HG03565 (cell line): ENCODE measurements at regions not wholly inside any gene's neighbourhood (a gene's known extent, or its start where the extent isn't known, plus 50 kb on each side); places are given as distances from the start of the nearest gene placed in this dataset.
"Not testable (repeated sequence)": the region's sequence is repeated elsewhere in the genome, so short reads cannot be mapped to it uniquely, and the experiment has no call there.

Experiments
- ATAC-seq: cut with Tn5 transposase; IDR thresholded peaks from one replicate; pipeline ENCODE4 v1.9.1; 2021; ENCODE audit warnings: mild to moderate bottlenecking, moderate library complexity; ENCODE audit not compliant: unreplicated experiment

DNA sequence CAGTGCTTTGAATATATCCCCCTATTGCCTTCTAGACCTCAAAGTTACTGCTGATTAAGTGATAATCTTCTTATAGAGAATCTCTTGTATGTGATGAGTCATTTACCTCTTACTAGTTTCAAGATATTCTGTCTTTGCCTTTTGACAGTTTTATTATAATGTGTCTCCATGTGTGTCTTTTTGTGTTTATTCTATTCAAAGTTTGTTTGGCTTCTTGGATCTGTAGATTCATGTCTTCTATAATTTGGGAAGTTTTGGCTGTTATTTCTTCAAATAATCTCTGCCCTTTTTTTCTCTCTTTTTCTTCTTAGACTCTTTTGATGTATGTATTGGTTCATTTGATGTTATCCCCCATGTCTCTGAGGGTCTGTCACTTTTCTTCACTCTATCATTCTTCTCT is 915.7 kb upstream of the GRIA3 start:
- ATAC-seq: no peak

DNA sequence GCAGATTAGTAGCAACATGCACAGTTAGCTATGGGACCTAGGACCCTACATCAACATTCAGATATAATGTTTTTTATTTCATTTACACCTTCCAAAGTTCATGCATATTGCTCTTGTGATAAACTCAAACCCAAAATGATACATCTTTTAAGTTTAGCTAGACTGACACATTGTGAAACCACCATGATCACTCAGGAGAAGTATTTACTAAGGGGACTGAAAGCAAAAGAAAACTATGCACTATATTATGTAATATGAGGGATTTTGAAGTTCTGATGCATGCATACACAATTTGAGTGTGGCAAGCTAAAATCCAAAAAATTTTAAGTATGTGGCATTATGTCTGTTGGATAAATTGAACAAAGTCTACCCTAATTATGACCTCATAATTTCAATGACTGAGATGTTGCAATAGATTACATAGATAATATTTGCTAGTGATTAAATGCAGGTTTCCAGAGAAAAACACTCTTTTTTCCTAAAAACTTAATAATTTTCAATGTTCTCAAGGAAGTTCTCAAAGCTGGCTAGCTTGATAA is 914.8 kb upstream of the GRIA3 start:
- ATAC-seq: no peak

DNA sequence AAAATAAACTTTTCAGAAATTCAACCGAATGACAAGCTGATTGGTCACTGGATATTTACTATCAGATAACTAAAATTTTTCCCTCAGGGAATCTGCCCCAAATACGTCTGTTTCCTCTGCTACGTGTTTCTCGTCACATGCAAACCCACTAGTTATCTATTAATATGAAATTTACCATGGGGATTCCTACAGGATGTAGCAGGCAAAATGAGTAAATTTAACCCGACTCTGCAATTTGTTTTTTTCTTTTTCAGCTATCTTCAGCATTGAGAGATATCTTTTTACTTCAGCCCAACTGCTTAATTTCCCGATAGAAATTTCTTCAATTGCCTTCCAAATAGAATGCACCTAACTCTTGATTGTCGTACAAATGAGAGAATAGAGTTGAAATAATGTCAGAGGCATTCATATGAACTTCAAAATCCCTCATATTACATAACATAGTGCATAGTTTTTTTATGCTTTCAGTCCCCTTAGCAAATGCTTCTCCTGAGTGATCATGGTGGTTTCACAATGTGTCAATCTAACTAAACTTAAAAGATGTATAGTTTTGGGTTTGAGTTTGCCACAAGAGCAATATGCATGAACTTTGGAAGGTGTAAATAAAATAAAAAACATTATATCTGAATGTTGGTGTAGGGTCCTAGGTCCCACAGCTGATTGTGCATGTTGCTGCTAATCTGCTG is 913.1 kb upstream of the GRIA3 start:
- ATAC-seq: no peak

DNA sequence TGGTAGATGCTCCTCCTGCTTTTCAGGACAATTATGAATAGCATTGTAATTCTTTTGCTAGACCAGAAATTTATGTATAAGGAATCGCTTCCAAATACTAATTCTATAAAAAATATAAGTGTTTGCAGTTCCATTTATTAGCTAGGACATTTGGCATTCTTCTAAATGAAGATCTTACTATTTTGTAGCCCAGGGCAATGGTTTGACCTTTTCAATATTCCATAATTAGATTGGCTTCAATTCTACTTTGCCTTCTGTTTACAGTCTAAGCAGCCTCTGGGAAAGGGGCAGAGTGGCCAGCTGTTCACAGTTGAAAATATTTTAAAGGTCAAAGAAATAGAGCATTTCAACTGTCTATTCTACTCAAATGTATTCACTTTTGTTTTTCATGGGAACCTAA is 912.1 kb upstream of the GRIA3 start:
- no peak for ATAC-seq

DNA sequence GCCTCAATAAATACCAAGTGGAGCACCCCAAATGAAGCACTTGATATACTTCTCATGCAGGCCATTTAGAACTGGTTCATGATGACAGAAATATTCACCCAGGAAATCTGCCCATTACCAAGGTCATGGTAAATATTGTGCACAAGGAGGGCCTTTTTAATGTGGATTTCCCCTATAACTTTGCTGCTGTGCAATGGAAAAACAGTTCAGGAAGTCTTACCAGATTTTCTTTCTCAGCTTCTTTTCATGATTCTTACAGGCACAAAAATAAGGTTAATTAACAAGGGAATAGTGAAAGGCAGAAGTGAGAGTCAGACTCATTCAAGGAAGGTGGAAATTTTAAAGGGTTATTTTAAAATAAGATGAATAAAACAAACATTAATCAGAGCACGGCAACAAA is 904.3 kb upstream of the GRIA3 start:
- no peak for ATAC-seq

DNA sequence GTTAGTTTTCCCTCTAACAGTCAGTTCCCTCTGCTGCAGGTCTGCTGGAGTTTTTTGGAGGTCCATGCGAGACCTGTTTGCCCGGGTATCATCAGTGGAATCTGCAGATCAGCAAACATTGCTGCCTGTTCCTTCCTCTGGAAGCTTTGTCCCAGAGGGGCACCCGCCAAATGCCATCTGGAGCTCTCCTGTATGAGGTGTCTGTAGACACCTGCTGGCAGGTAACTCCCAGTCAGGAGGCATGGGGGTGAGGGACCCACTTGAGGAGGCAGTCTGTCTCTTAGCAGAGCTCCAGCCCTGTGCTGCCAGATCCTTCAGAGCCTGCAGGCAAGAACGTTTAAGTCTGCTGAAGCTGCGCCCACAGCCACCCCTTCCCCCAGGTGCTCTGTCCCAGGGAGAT is 884.3 kb upstream of the GRIA3 start:
- not testable (repeated sequence) for ATAC-seq

DNA sequence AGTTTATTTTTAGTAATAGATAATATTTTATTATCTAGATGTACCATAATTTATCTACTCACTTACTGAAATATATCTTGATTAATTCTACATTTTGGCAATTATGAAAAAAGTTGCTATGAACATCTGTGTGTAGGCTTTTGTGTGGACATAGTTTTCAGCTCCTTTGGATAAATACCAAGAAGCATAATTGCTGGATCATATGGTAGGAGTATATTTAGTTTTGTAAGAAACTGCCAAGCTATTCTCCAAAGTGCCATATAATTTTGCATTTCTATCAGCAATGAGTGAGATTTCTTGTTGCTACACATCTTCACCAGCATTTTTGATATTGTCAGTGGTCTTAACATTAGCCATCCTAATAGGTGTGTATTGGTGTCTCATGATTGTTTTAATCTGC is 882.6 kb upstream of the GRIA3 start:
- no peak for ATAC-seq

DNA sequence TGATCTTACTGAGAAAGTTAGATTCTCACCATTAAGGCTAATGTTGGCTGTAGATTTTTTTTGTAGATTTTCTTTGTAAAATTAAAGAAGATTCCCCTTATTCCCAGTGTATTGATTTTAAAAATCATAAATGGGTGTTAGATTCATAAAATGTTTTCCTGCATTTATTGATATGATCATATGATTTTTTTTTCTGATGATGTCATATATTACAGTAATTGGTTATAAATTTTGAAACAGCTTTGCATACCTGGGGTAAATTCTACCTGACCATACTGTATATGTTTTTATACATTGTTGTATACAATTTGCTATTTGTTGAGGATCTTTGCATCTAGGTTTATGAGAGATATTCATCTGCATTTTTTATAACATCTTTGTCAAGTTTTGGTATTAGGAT is 880.3 kb upstream of the GRIA3 start:
- ATAC-seq: no peak

DNA sequence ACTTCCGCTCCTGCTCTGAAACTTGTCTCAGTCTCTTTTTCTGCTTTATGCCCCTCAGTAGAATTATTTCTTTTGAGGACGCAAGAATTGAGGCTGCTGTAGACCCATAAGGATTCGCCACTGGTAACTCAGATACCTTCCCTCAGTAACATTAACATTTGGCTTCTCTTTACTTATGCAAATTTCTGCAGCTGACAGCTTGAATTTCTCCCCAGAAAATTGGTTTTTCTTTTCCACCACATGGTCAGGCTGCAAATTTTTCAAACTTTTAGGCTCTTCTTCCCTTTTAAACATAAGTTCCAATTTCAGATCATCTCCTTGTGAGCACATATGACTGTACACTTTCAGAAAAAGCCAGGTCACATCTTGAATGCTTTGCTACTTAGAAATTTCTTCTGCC is 839.3 kb upstream of the GRIA3 start:
- ATAC-seq: no peak

DNA sequence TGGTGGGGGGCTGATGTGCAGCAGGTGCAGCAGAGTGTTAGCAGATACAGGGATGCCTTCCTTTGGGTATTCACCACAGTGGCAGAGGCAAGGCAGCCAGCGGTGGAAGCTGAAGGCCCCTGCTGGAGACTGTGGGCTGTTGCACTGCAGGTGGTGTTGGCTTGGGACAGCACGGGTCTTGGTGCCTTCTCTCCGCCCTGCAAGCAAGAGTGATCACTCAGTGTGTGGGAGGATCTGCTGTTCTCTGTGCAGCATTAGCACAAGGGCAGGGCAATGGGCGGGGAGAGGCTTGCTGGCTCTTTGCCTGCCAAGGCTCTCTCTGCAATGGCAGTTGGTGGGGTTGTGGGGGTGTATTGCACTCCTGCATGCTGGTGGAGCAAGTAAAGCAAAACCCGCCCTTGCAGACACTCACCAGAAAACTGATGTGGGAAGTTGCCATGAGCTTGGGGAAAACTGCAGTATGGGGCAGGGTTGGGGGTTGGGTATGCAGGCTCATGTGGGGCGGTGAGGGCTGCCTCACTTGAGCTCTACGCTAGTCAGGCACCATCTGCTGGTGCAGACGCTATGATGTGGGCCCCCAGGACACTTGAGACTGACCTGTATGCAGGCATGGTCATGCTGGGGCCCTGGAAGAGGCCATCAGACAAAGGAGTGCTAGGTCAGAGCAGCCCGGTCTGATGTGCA is 820.8 kb upstream of the GRIA3 start:
- ATAC-seq: no peak

DNA sequence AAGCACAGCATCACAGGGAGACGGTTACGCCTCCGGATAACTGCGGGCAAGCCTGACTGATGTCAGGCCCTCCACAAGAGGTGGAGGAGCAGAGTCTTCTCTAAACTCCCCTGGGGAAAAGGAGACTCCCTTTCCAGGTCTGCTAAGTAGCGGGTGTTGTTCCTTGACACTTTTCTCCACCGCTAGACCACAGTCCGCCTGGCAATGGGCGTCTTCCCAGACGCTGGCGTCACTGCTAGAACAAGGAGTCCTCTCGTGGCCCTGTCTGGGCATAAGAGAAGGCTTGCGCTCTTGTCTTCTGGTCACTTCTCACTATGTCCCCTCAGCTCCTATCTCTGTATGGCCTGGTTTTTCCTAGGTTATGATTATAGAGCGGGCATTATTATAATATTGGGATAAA is 808.5 kb upstream of the GRIA3 start:
- not testable (repeated sequence) for ATAC-seq

DNA sequence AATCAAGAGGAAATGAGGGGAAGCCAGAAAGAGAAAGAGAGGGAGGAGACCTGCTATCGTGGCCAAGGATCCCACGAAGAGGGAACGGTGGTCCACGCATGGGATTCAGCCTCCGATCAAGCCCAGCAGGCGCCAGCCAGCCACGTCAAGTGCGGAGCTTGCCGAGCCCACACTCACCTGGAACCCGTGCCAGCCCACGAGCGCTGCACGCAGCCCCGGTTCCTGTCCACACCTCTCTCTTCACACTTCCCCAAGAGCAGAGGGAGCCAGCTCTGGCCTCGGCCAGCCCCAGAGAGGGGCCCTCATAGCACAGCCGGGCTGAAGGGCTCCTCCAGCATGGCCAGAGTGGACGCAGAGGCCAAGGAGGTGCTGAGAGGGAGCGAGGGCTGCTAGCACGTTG is 795.1 kb upstream of the GRIA3 start:
- ATAC-seq: no peak

DNA sequence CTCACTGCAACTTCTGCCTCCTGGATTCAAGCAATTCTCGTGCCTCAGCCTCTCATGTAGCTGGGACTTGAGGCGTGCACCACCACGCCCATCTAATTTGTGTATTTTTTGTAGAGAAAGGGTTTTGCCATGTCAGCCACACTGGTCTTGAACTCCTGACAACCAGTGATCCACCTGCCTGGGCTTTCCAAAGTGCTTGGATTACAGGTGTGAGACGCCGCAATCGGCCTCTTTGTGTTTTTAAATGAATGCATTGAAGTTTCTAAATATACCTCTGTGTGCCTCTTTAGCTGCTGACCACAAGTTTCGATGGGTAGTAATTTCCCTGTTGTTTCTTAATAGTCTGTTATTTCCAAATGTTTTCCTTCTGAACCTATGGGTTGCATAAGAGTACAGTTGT is 765.3 kb upstream of the GRIA3 start:
- ATAC-seq: no peak

DNA sequence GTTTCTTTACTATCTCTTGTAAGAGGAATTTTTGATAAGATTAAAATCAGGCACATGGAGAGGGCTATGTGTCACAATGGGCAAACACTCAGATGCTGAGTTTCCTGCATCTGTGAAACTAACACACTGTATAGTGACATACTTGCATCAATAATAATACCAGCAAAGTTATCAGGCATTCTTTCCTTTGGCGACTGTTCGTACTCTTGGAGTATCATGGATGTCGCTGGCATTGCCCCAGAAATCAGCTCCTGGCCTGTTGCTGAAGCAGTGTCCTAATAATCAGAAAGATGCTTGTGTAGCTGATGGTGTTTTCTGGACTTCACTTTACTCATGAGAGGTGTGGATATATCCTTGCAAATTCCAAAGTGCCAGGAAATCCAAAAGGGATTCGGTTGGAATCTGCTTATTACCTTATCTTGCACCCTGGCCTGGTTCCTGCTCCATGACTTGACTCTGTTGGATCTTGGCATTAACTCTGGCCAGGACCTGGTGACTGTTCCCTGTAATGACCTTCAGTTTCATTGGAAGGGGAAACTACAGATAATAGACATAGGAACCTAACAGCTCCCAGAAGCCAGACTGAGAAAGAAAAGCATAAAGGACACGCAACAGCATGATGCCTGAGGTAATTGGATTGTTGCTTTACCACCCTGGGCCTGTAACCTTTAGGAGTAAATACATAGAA is 762.5 kb upstream of the GRIA3 start:
- ATAC-seq: no peak

DNA sequence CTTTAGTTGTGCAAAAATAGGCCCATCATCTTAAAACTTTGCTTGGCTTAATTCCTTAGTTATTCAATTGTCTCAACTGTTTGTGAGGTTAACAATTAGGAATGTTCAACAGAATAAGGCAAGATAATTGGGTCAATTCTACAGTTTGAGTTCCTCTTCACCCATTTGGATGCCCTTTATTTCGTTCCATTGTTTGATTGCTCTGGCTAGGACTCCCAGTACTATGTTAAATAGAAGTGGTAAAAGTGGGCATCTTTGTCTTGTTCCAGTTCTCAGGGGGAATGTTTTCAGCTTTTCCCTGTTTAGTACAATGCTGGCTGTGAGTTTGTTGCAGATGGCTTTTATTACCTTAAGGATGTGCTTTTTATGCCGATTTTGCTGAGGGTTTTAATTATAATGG is 761.5 kb upstream of the GRIA3 start:
- ATAC-seq: no peak

DNA sequence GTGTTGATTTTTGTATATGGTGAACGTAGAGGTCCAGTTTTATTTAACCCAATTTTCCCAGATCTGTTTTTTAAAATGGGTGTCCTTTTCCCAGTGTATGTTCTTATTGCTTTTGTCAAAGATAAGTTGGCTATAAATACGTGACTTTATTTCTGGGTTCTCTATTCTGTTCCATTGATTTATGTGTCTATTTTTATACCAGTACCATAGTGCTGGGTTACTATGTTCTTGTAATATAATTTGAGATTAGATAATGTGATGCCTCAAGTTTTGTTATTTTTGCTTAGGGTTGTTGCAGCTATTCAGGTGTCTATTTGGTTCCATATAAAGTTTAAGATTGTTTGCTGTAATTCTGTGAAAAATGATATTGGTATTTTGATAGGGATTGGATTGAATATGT is 749.1 kb upstream of the GRIA3 start:
- no peak for ATAC-seq

DNA sequence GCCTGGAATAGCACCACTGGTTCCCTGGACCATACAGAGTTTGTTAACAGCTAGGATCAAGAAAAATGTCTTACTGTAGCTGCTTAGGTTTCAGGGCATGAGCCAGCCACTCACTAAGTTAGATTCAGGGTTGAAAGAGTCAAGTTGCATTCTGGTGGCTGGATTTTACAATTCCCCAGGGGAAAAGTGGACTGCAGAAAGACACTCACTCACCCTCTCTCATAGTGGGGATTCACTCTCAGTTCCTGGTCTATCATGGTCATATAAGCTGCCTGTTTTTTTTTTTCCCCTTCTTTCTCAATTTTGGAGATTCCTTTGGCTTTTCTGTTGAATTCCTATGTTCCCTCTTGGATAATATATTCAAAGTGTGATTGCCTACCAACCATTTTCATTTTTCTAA is 744.2 kb upstream of the GRIA3 start:
- ATAC-seq: no peak

DNA sequence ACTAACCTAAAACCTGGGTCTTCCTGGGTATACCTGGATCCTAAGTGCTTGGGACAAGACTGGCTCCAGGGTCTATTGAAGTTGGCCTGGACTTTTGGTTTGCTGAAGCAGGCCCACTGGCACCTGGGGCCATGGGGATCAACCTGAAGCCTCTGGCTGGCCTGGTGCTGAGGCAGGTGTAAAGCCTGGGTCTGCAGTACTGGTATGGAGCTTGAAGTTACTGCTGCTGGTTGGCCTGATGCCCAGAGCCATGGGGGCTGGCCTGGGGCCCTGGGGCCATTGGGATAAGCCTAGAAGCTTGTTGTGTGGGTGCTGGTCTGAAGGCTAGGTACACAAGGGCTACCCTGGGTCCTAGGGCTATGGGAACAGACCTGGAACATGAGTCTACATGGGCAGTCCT is 743.2 kb upstream of the GRIA3 start:
- no peak for ATAC-seq

DNA sequence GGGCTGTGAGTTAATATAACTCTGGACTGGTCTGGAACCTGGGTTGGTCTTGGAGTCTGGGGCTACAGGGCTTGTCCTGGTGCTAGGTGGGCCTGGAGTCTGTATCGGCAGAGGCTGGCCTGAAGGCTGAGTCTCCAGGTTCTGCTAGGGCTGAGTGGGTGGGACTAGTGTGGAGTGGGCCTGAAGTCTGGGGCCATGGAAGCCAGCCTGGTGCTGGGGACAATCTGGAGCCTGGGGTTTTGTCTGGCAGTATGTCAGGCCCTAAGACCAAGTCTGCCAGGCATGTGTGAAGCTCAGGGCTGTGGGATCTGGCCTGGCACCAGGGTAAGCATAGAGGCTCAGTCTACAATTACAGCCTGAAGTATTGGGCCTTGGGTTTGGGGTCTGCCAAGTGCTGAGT is 742.6 kb upstream of the GRIA3 start:
- ATAC-seq: no peak

DNA sequence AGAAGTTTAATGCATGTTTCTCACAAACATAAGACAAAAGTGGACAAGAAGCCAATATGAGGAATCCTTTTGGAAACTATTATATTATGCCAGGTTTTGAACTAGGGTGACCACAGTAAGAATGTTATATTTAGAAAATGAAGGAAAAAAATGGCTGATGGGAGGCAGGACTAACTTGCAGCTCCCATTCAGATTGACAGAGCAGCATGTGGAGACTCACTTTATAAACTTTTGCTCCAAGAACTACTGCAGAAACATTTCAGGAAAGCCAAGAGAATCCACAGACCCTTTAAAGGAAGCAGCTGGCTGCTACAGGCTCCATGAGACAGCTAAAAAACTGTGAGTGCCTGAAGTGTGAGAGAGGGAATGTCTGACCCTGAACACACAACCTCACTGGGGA is 738.6 kb upstream of the GRIA3 start:
- ATAC-seq: no peak

DNA sequence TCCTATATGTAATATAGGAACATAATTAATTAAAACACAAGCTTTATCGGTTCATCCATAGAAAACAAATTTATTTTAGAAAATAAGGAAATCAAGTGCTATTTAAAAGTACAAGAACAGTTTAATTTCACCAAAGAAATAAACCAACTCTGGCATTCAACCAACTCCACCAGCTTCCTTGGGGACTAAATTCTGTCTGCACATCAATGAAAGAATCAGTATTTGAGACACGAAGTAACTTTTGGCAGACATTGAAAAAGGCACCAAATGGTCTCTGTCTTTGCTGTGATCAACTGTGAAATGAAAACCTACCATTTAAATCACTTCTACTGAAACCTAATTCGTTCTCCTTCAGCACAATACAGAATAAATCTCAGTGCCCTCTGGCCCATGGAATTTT is 719.7 kb upstream of the GRIA3 start:
- no peak for ATAC-seq

DNA sequence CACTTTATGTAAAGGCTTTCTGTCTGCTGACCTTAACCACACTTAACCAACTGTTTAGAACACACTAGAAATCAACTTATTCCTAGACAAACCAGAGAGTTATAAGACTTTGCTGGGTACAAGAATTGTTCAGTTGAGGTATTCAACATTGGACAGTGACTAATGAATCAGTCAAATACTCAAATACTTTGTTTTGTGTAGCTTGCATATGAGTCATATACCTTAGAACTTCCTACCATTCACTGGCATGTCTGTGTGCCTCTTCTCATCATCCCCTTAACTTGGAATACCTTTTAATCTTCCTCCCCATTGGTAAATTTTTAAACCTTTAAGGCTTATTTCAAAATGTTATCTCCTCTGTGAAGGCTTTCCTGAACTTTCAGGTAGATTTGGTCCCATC is 708.8 kb upstream of the GRIA3 start:
- no peak for ATAC-seq
